Neural crest cell (in vitro differentiated cells): ENCODE measurements at regions not wholly inside any gene's neighbourhood (a gene's known extent, or its start where the extent isn't known, plus 50 kb on each side); places are given as distances from the start of the nearest gene placed in this dataset.

ENCODE experiments used
- DNase-seq: peaks from one replicate; pipeline ENCODE4 v3.0.0; 2021; ENCODE audit warnings: low read depth, mixed read lengths, low spot score
- H3K27ac Mint-ChIP-seq: one replicate; pipeline ENCODE4 v1.8.0; 2021; ENCODE audit warnings: mild to moderate bottlenecking, mixed read lengths; ENCODE audit not compliant: unreplicated experiment
- H3K27me3 Mint-ChIP-seq: 2 replicates; pipeline ENCODE4 v1.8.0; 2021; ENCODE audit warnings: low read depth, mild to moderate bottlenecking, mixed read lengths
- H3K36me3 Mint-ChIP-seq: 2 replicates; pipeline ENCODE4 v1.8.0; 2021; ENCODE audit warnings: low read depth, mild to moderate bottlenecking, mixed read lengths
- H3K4me1 Mint-ChIP-seq: 2 replicates; pipeline ENCODE4 v1.8.0; 2021; ENCODE audit warnings: mixed read lengths
- H3K4me3 Mint-ChIP-seq: one replicate; pipeline ENCODE4 v1.8.0; 2021; ENCODE audit warnings: mild to moderate bottlenecking, mixed read lengths
- H3K9me3 Mint-ChIP-seq: 2 replicates; pipeline ENCODE4 v1.8.0; 2021; ENCODE audit warnings: mixed read lengths
- TF ChIP-seq, protein P1 (sequence below): fragments of 200-600 bp; sonication (generic); conservative IDR thresholded peaks from 2 replicates; pipeline ENCODE4 v1.5.0; 2021; ENCODE audit warnings: antibody characterized with exemption, mild to moderate bottlenecking

DNA sequence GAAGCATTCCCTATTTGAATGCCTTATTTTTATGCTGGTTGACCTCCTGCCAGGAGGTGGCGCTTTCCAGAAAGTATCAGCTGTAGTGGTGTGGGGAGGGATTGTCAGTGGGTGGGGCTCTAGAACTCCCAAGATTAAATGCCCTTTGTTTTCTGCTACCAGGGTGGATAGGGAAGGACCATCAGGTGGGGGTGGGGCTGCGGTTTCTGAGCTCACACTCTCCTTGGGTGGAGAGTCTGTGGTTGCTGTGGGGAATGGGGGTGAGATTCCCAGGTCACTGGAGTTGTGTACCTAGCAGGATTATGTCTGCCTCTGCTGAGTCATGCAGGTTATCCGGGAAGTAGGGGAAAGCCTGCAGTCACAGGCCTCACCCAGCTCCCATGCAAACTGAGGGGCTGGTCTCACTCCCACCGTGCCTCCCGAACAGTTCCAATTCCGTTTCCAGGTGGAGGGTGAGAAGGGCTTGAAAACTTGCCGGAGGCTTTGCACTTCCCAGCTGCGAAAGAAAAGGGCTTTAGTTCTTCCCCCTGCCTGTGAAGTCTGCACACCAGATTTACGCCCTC is 68.3 kb downstream of the ALG10B start:
- no peak overlapping the region for H3K27ac Mint-ChIP-seq
- no peak for DNase-seq
- no peaks in the 10 kb centered on the region for H3K27me3 Mint-ChIP-seq
- TF ChIP-seq, protein P1, sequence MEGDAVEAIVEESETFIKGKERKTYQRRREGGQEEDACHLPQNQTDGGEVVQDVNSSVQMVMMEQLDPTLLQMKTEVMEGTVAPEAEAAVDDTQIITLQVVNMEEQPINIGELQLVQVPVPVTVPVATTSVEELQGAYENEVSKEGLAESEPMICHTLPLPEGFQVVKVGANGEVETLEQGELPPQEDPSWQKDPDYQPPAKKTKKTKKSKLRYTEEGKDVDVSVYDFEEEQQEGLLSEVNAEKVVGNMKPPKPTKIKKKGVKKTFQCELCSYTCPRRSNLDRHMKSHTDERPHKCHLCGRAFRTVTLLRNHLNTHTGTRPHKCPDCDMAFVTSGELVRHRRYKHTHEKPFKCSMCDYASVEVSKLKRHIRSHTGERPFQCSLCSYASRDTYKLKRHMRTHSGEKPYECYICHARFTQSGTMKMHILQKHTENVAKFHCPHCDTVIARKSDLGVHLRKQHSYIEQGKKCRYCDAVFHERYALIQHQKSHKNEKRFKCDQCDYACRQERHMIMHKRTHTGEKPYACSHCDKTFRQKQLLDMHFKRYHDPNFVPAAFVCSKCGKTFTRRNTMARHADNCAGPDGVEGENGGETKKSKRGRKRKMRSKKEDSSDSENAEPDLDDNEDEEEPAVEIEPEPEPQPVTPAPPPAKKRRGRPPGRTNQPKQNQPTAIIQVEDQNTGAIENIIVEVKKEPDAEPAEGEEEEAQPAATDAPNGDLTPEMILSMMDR, result peak; percentile 23
- H3K4me3 Mint-ChIP-seq, result no peak overlapping the region
- peaks cover 18% of the 10 kb centered on the region for H3K9me3 Mint-ChIP-seq
- no peaks in the 10 kb centered on the region for H3K4me1 Mint-ChIP-seq
- no peaks in the 10 kb centered on the region for H3K36me3 Mint-ChIP-seq

DNA sequence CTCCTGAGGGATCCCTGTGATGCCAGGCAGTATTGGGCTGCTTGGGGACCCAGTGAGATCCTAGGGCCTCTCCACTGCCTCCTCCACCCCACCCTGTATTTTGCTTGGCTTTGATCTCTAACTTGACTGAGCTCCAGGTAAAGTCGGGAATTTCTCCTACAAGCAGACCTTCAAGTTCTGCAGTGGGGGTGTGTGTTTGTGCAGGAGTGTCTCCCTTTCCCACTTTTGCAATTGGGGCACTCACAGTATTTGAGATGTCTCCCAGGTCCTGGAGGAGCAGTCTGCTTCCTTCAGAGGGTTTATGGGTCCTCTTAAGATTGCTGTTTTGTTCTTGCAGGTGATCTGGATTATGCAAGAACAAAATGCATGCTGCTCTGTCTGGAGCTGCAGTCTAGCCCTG is 68.9 kb downstream of the ALG10B start:
- Mint-ChIP-seq H3K4me1 (no peaks in the 10 kb centered on the region), H3K4me3 (no peak overlapping the region), H3K27ac (no peak overlapping the region), H3K36me3 (no peaks in the 10 kb centered on the region), H3K9me3 (peaks cover 18% of the 10 kb centered on the region), H3K27me3 (no peaks in the 10 kb centered on the region)
- no peak for DNase-seq
- TF ChIP-seq, protein P1, result no peak

DNA sequence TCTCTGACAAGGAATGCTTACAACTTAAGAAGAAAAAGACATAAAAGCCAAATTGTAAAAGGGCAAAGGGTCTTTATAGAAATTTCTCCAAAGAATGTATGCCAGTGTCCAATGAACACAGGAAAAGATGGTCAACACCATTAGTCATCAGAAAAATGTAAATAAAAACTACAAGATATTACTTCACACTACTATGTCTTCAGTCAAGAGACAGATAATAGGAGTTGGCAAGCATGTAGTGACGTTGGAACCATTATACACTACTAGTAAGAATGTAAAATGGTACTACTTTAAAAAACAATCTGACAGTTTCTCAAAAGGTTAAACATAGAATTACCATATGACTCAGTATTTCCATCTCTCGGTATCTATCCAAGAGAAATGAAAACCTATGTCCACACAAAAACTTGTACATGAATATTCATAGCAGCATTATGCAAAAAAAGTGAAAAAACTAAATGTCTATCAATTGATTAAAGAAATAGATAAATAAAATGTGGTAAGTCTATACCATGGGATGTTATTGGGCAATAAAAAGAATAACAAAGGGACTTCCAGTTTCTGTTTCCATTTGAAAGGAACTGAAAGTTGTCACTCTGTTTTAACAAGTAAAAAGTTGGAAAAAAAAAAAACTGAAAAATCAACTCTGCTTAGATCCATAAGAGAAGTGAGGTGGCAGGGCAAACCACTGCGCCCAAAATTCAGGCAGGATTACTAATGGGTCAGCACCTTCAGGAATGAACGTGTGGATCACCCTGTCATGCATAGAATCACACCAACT is 69.8 kb downstream of the ALG10B start:
- no peak overlapping the region for H3K4me3 Mint-ChIP-seq
- TF ChIP-seq, protein P1, result no peak
- no peaks in the 10 kb centered on the region for H3K4me1 Mint-ChIP-seq
- no peak for DNase-seq
- H3K27ac Mint-ChIP-seq, result no peak overlapping the region
- H3K36me3 Mint-ChIP-seq, result no peaks in the 10 kb centered on the region
- no peaks in the 10 kb centered on the region for H3K27me3 Mint-ChIP-seq
- H3K9me3 Mint-ChIP-seq, result peaks cover 13% of the 10 kb centered on the region

DNA sequence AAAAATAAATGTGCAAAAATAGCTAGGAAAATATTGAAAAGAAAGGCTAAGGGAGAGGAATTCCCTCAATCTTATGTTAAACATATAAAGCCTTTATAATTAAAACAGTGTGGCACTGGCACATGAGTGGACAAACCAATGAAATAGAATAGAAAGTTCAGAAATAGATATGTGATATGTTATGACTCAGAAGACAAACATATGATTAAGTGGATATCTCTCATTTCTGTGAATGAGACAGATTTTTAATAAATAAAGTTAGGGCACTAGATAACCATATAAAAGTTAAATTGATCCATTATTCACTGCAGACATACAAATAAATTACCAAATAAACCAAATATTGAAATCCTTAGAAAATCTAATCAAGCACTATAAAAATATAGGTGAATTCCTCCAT is 73.0 kb downstream of the ALG10B start:
- no peaks in the 10 kb centered on the region for H3K27me3 Mint-ChIP-seq
- H3K9me3 Mint-ChIP-seq, result peaks cover 4% of the 10 kb centered on the region
- H3K27ac Mint-ChIP-seq, result no peak overlapping the region
- no peak overlapping the region for H3K4me3 Mint-ChIP-seq
- H3K36me3 Mint-ChIP-seq, result no peaks in the 10 kb centered on the region
- TF ChIP-seq, protein P1, result no peak
- no peaks in the 10 kb centered on the region for H3K4me1 Mint-ChIP-seq
- no peak for DNase-seq

DNA sequence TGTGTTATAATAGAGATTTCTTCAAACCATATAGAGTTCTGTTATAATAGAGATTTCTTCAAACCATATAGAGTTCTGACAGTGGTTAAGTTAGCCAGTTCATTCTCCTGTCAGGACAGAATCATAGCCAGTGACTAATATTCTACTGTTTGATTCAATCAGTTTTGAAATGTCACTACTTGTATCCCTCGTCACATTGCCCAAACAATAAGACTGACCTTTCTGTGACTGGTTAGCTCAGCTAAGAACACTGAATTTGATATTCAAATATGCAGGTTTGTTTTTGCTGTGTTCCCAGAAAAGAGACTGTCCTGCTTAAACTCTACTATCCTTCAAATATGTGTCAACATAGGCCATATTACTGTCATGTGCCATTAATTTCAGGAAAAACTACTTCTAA is 74.4 kb downstream of the ALG10B start:
- no peak overlapping the region for H3K4me3 Mint-ChIP-seq
- peaks cover 4% of the 10 kb centered on the region for H3K9me3 Mint-ChIP-seq

More for the DNA sequence above, 74.4 kb downstream of the ALG10B start:
- DNase-seq, result no peak
- no peaks in the 10 kb centered on the region for H3K36me3 Mint-ChIP-seq
- H3K27ac Mint-ChIP-seq, result no peak overlapping the region
- H3K4me1 Mint-ChIP-seq, result no peaks in the 10 kb centered on the region
- no peaks in the 10 kb centered on the region for H3K27me3 Mint-ChIP-seq
- TF ChIP-seq, protein P1, result no peak
